BLaER1 treated with 17β-estradiol and CSF1 and Interleukin-3, amounts not matched to agents 10 nM and 100 nM (cell line): ENCODE measurements at regions not wholly inside any gene's neighbourhood (a gene's known extent, or its start where the extent isn't known, plus 50 kb on each side); places are given as distances from the start of the nearest gene placed in this dataset.
"Not testable (repeated sequence)": the region's sequence is repeated elsewhere in the genome, so short reads cannot be mapped to it uniquely, and the experiment has no call there.

Source experiments
- H3K27ac ChIP-seq, 11 experiments: shearing (Covaris generic); formaldehyde crosslinking; 2 replicates each; pipeline ENCODE4 v1.8.1; 2022
- H3K27me3 ChIP-seq, 11 experiments: shearing (Covaris generic); formaldehyde crosslinking; 2 replicates each; pipeline ENCODE4 v1.8.1; 2022
- H3K36me3 ChIP-seq, 11 experiments: shearing (Covaris generic); formaldehyde crosslinking; 2 replicates each; pipeline ENCODE4 v1.8.1; 2022
- H3K4me1 ChIP-seq, 10 experiments: shearing (Covaris generic); formaldehyde crosslinking; 2 replicates each; pipeline ENCODE4 v1.8.1; 2022
- H3K4me2 ChIP-seq, 11 experiments: shearing (Covaris generic); formaldehyde crosslinking; 2 replicates each; pipeline ENCODE4 v1.8.1; 2022
- H3K4me3 ChIP-seq, 10 experiments: shearing (Covaris generic); formaldehyde crosslinking; 2 replicates each; pipeline ENCODE4 v1.8.1; 2022
- H3K9ac ChIP-seq, 11 experiments: shearing (Covaris generic); formaldehyde crosslinking; 2 replicates each; pipeline ENCODE4 v1.8.1; 2022
- H3K9me3 ChIP-seq, 11 experiments: shearing (Covaris generic); formaldehyde crosslinking; replicated peaks in 1 of 11; 2 replicates each; pipeline ENCODE4 v1.8.1; 2022
- H4K20me1 ChIP-seq, 11 experiments: shearing (Covaris generic); formaldehyde crosslinking; 2 replicates each; pipeline ENCODE4 v1.8.1; 2022
- Cebpa-rat ChIP-seq, 11 experiments: shearing (Covaris generic); IDR thresholded peaks; 2 replicates each; pipeline ENCODE4 v1.8.1; 2022

GRCh38 chr12:131559517-131560516 is 151.1 kb upstream of the SFSWAP start:
- Histone ChIP-seq H3K36me3 (no peaks in the 10 kb centered on the region), H3K9ac (no peak overlapping the region), H3K4me3 (no peak overlapping the region), H3K9me3 (no peaks in the 10 kb centered on the region), H3K4me2 (no peak overlapping the region), H4K20me1 (no peaks in the 10 kb centered on the region), H3K27me3 (no peaks in the 10 kb centered on the region), H3K4me1 (no peaks in the 10 kb centered on the region), H3K27ac (no peak overlapping the region)
- TF ChIP-seq Cebpa-rat (IDR thresholded peaks at IDR 0.05): no peak

- H3K36me3 ChIP-seq: no peaks in the 10 kb centered on the region
- no peaks in the 10 kb centered on the region for H3K9me3 ChIP-seq
- no peak for TF ChIP-seq Cebpa-rat (IDR thresholded peaks at IDR 0.05)
- H4K20me1 ChIP-seq: peaks cover 0 to 7% (median 0%) of the 10 kb centered on the region in 11 experiments; a peak in 1 of 22 replicates
- H3K4me2 ChIP-seq: no peak overlapping the region
- no peak overlapping the region for H3K9ac ChIP-seq
- H3K27me3 ChIP-seq: no peaks in the 10 kb centered on the region
- H3K4me1 ChIP-seq: no peaks in the 10 kb centered on the region
- H3K4me3 ChIP-seq: no peak overlapping the region
- H3K27ac ChIP-seq: no peak overlapping the region
Measured at GRCh38 chr12:131561051-131561450, 149.8 kb upstream of the SFSWAP start.

GRCh38 chr12:131561891-131562684 is 148.8 kb upstream of the SFSWAP start:
- no peak overlapping the region for H3K4me3 ChIP-seq
- H3K4me1 ChIP-seq: 0 out of 20 replicates have a peak, but pooled peaks cover 0 to 4% (median 0%) of the 10 kb centered on the region in 10 experiments
- no peak overlapping the region for H3K9ac ChIP-seq
- no peaks in the 10 kb centered on the region for H3K9me3 ChIP-seq
- H3K27ac ChIP-seq: no peak overlapping the region
- no peak for TF ChIP-seq Cebpa-rat (IDR thresholded peaks at IDR 0.05)
- no peaks in the 10 kb centered on the region for H3K36me3 ChIP-seq
- H3K4me2 ChIP-seq: no peak overlapping the region
- peaks cover 0 to 7% (median 0%) of the 10 kb centered on the region in 11 experiments; a peak in 1 of 22 replicates for H4K20me1 ChIP-seq
- H3K27me3 ChIP-seq: no peaks in the 10 kb centered on the region

- not testable (repeated sequence) for H4K20me1 ChIP-seq, H3K9ac ChIP-seq, H3K9me3 ChIP-seq
Measured at GRCh38 chr12:131564138-131564727, 146.7 kb upstream of the SFSWAP start.

GRCh38 chr12:131564845-131565244 is 146.0 kb upstream of the SFSWAP start:
- Histone ChIP-seq H4K20me1 (peaks cover 0 to 7% (median 0%) of the 10 kb centered on the region in 11 experiments; a peak in 1 of 22 replicates), H3K4me3 (no peak overlapping the region), H3K4me1 (0 out of 20 replicates have a peak, but pooled peaks cover 0 to 4% (median 0%) of the 10 kb centered on the region in 10 experiments), H3K27me3 (no peaks in the 10 kb centered on the region), H3K27ac (no peak overlapping the region), H3K9ac (no peak overlapping the region), H3K9me3 (no peaks in the 10 kb centered on the region), H3K4me2 (no peak overlapping the region), H3K36me3 (no peaks in the 10 kb centered on the region)
- TF ChIP-seq Cebpa-rat (IDR thresholded peaks at IDR 0.05): no peak

More at GRCh38 chr12:131564138-131564727, 146.7 kb upstream of the SFSWAP start:
- not testable (repeated sequence) for H3K27ac ChIP-seq, H3K4me1 ChIP-seq, H3K4me3 ChIP-seq, H3K27me3 ChIP-seq, H3K4me2 ChIP-seq, H3K36me3 ChIP-seq

GRCh38 chr12:131565267-131566015 is 145.4 kb upstream of the SFSWAP start:
- H3K4me3 ChIP-seq: no peak overlapping the region
- H3K4me1 ChIP-seq: 0 out of 20 replicates have a peak, but pooled peaks cover 0 to 4% (median 0%) of the 10 kb centered on the region in 10 experiments
- no peaks in the 10 kb centered on the region for H3K9me3 ChIP-seq
- no peak overlapping the region for H3K27ac ChIP-seq
- no peaks in the 10 kb centered on the region for H3K36me3 ChIP-seq
- no peaks in the 10 kb centered on the region for H3K27me3 ChIP-seq
- H3K9ac ChIP-seq: no peak overlapping the region
- H4K20me1 ChIP-seq: peaks cover 0 to 7% (median 0%) of the 10 kb centered on the region in 11 experiments; a peak in 1 of 22 replicates
- no peak for TF ChIP-seq Cebpa-rat (IDR thresholded peaks at IDR 0.05)
- no peak overlapping the region for H3K4me2 ChIP-seq

- H3K4me1 ChIP-seq: 0 out of 20 replicates have a peak, but pooled peaks cover 0 to 4% (median 0%) of the 10 kb centered on the region in 10 experiments
- H3K27ac ChIP-seq: no peak overlapping the region
- no peaks in the 10 kb centered on the region for H3K36me3 ChIP-seq
- H4K20me1 ChIP-seq: peaks cover 0 to 7% (median 0%) of the 10 kb centered on the region in 11 experiments; a peak in 1 of 22 replicates
- no peaks in the 10 kb centered on the region for H3K27me3 ChIP-seq
- no peak overlapping the region for H3K4me2 ChIP-seq
- no peak overlapping the region for H3K4me3 ChIP-seq
- H3K9ac ChIP-seq: no peak overlapping the region
- H3K9me3 ChIP-seq: no peaks in the 10 kb centered on the region
- TF ChIP-seq Cebpa-rat (IDR thresholded peaks at IDR 0.05): no peak
Measured at GRCh38 chr12:131568336-131568735, 142.6 kb upstream of the SFSWAP start.

- H3K9me3 ChIP-seq: no peaks in the 10 kb centered on the region
- peaks cover 0 to 9% (median 0%) of the 10 kb centered on the region in 11 experiments; a peak in 1 of 22 replicates for H4K20me1 ChIP-seq
- TF ChIP-seq Cebpa-rat (IDR thresholded peaks at IDR 0.05): no peak
- peaks cover 0 to 9% (median 0%) of the 10 kb centered on the region in 10 experiments; a peak in 3 of 20 replicates for H3K4me1 ChIP-seq
- H3K27me3 ChIP-seq: no peaks in the 10 kb centered on the region
- H3K27ac ChIP-seq: no peak overlapping the region
- H3K9ac ChIP-seq: no peak overlapping the region
- H3K36me3 ChIP-seq: no peaks in the 10 kb centered on the region
- H3K4me3 ChIP-seq: no peak overlapping the region
- no peak overlapping the region for H3K4me2 ChIP-seq
Measured at GRCh38 chr12:131570596-131570995, 140.3 kb upstream of the SFSWAP start.
